ENCODE measurements at regions not wholly inside any gene's neighbourhood (a gene's known extent, or its start where the extent isn't known, plus 50 kb on each side); places are given as distances from the start of the nearest gene placed in this dataset.

- H3K36me3 ChIP-seq (ENCODE audit: control insufficient read depth, insufficient read depth, low read length): no peaks in the 10 kb centered on the region
- TF ChIP-seq POLR2AphosphoS5 (IDR thresholded peaks at IDR 0.05; ENCODE audit: low read depth, low read length) (no peak), TCF7L2 (IDR thresholded peaks at IDR 0.05; ENCODE audit: low read depth, low read length) (no peak), SIN3A (IDR thresholded peaks at IDR 0.05; ENCODE audit: borderline replicate concordance, insufficient read depth, low read depth, low read length) (no peak), CTCF (IDR thresholded peaks at IDR 0.05) (no peak), REST (IDR thresholded peaks at IDR 0.05; ENCODE audit: insufficient read depth in 1 of 2, low read depth in 2 of 2, low read length in 1 of 2) (no peak)
- ChIA-PET POLR2A (no interaction called here), CTCF (no interaction called here)
- H3K27ac ChIP-seq (ENCODE audit: low read length): no peak overlapping the region
- in situ Hi-C loops (cut with HindIII; ENCODE audit: low pct_unique_long_range_greater_than_20kb, low sequenced_read_pairs): no loop called here
- no TSS peak for BruUV-seq (replicated peaks)
- H3K27me3 ChIP-seq (ENCODE audit: control insufficient read depth, insufficient read depth, low read length): no peaks in the 10 kb centered on the region
- H3K4me1 ChIP-seq (ENCODE audit: control insufficient read depth, insufficient read depth, low read length): no peaks in the 10 kb centered on the region
- H3K4me3 ChIP-seq (ENCODE audit: low read depth in 2 of 2, low read length in 2 of 2): no peak overlapping the region
- intact Hi-C loops (cut with micrococcal nuclease; ENCODE audit: unreplicated experiment): no loop called here
- no peak for DNase-seq (ENCODE audit: low read depth, low spot score)
- no peaks in the 10 kb centered on the region for H3K9me3 ChIP-seq (ENCODE audit: control insufficient read depth, insufficient read depth, low read depth, low read length)
- no peak for ATAC-seq
Observed at GRCh38 chr5:114010362-114010761, 351.5 kb upstream of the KCNN2 start.

GRCh38 chr5:114018186-114018585 is 343.7 kb upstream of the KCNN2 start:
- ChIA-PET POLR2A (no interaction called here), CTCF (no interaction called here)
- DNase-seq (ENCODE audit: low read depth, low spot score) (no peak), ATAC-seq (no peak)
- no peaks in the 10 kb centered on the region for H3K9me3 ChIP-seq (ENCODE audit: control insufficient read depth, insufficient read depth, low read depth, low read length)
- H3K27ac ChIP-seq (ENCODE audit: low read length): no peak overlapping the region
- H3K4me3 ChIP-seq (ENCODE audit: low read depth in 2 of 2, low read length in 2 of 2): no peak overlapping the region
- no peaks in the 10 kb centered on the region for H3K27me3 ChIP-seq (ENCODE audit: control insufficient read depth, insufficient read depth, low read length)
- TF ChIP-seq CTCF (IDR thresholded peaks at IDR 0.05): peak; percentile 3; the same call in 1 of the 2 replicates
- no peak for TF ChIP-seq POLR2AphosphoS5 (IDR thresholded peaks at IDR 0.05; ENCODE audit: low read depth, low read length)
- intact Hi-C loops (cut with micrococcal nuclease; ENCODE audit: unreplicated experiment) (no loop called here), in situ Hi-C loops (cut with HindIII; ENCODE audit: low pct_unique_long_range_greater_than_20kb, low sequenced_read_pairs) (no loop called here)
- BruUV-seq (replicated peaks): no TSS peak
- H3K36me3 ChIP-seq (ENCODE audit: control insufficient read depth, insufficient read depth, low read length): no peaks in the 10 kb centered on the region
- H3K4me1 ChIP-seq (ENCODE audit: control insufficient read depth, insufficient read depth, low read length): no peaks in the 10 kb centered on the region

GRCh38 chr5:114038756-114039155 is 323.1 kb upstream of the KCNN2 start:
- no peak for ATAC-seq
- H3K9me3 ChIP-seq (ENCODE audit: control insufficient read depth, insufficient read depth, low read depth, low read length): no peaks in the 10 kb centered on the region
- in situ Hi-C loops (cut with HindIII; ENCODE audit: low pct_unique_long_range_greater_than_20kb, low sequenced_read_pairs) (no loop called here), intact Hi-C loops (cut with micrococcal nuclease; ENCODE audit: unreplicated experiment) (no loop called here)
- ChIA-PET CTCF (no interaction called here), POLR2A (no interaction called here)
- TF ChIP-seq TCF7L2 (IDR thresholded peaks at IDR 0.05; ENCODE audit: low read depth, low read length): no peak
- TF ChIP-seq POLR2AphosphoS5 (IDR thresholded peaks at IDR 0.05; ENCODE audit: low read depth, low read length): no peak
- no peak for TF ChIP-seq CTCF (IDR thresholded peaks at IDR 0.05)
- BruUV-seq (replicated peaks): no TSS peak
- H3K4me1 ChIP-seq (ENCODE audit: control insufficient read depth, insufficient read depth, low read length): no peaks in the 10 kb centered on the region
- H3K36me3 ChIP-seq (ENCODE audit: control insufficient read depth, insufficient read depth, low read length): no peaks in the 10 kb centered on the region
- H3K4me3 ChIP-seq (ENCODE audit: low read depth in 2 of 2, low read length in 2 of 2): no peak overlapping the region
- no peak overlapping the region for H3K27ac ChIP-seq (ENCODE audit: low read length)
- no peak for DNase-seq (ENCODE audit: low read depth, low spot score)
- no peaks in the 10 kb centered on the region for H3K27me3 ChIP-seq (ENCODE audit: control insufficient read depth, insufficient read depth, low read length)

All from Panc1 (cell line).